ENCODE measurements at regions not wholly inside any gene's neighbourhood (a gene's known extent, or its start where the extent isn't known, plus 50 kb on each side); places are given as distances from the start of the nearest gene placed in this dataset.

DNA sequence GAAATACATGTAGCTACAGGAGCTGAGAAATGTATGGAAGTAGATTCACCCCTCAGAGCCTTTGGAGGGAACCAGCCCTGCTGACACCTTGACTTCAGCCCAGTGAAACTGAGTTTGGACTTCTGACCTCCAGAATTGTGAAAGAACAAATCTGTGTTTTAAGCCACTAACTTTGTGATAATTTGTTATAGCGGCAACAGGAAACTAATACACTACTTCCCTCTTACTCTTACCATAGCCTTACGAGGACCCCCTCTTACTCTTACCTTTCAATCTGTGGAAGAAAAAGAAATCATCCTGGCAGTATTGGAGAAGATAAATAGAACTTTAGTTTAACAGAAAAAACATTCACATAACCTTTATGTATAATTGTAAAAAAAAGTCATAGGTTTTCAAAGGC is 353.6 kb upstream of the USP24 start:
- DNase-seq = no peak
- Mint-ChIP-seq H3K27ac (no peak overlapping the region), H3K9me3 (peaks cover 5 to 21% (median 12%) of the 10 kb centered on the region in 7 donors), H3K36me3 (no peaks in the 10 kb centered on the region), H3K4me3 (no peak overlapping the region), H3K27me3 (ENCODE audit: low read depth in 3 of 3) (peaks cover 0 to 3% (median 1%) of the 10 kb centered on the region in 3 donors), H3K4me1 (no peaks in the 10 kb centered on the region)
- no peaks in the 10 kb centered on the region for H3K36me3 ChIP-seq (replicated peaks in 1 of 2; ENCODE audit: control insufficient read depth in 1 of 2, insufficient read depth in 2 of 2, low read length in 2 of 2)
- H4K20me1 ChIP-seq (ENCODE audit: insufficient read depth, low read length) = no peaks in the 10 kb centered on the region
- H3K27me3 ChIP-seq (ENCODE audit: control insufficient read depth in 2 of 2, insufficient read depth in 2 of 2, low read length in 2 of 2) = no peaks in the 10 kb centered on the region
- H3K4me3 ChIP-seq (replicated peaks in 1 of 3; ENCODE audit: low read depth in 2 of 3, low read length in 3 of 3) = no peak overlapping the region
- no peak overlapping the region for H3K9ac ChIP-seq (ENCODE audit: insufficient read depth, low read length, poor library complexity, severe bottlenecking)
- peaks cover 0 to 3% of the 10 kb centered on the region in 2 donors for H3K9me3 ChIP-seq (replicated peaks in 1 of 2; ENCODE audit: control insufficient read depth in 1 of 2, insufficient read depth in 1 of 2, low read length in 2 of 2)
- no CpG with 5 or more reads among the region's 2 CpGs for WGBS (ENCODE audit: insufficient coverage)
- no peak overlapping the region for H3K27ac ChIP-seq (ENCODE audit: low read depth in 1 of 2, low read length in 2 of 2)
- no peak overlapping the region for H2AFZ ChIP-seq (ENCODE audit: insufficient read depth, low read depth, low read length, poor library complexity, severe bottlenecking)
- no peak overlapping the region for H3K4me2 ChIP-seq (replicated peaks; ENCODE audit: extremely low read depth, low read length, poor library complexity, severe bottlenecking)
- no peaks in the 10 kb centered on the region for H3K4me1 ChIP-seq (ENCODE audit: control insufficient read depth in 1 of 2, insufficient read depth in 2 of 2, low read length in 2 of 2)
- intact Hi-C loops (cut with micrococcal nuclease) = no loop called here
- TF ChIP-seq, protein P1, sequence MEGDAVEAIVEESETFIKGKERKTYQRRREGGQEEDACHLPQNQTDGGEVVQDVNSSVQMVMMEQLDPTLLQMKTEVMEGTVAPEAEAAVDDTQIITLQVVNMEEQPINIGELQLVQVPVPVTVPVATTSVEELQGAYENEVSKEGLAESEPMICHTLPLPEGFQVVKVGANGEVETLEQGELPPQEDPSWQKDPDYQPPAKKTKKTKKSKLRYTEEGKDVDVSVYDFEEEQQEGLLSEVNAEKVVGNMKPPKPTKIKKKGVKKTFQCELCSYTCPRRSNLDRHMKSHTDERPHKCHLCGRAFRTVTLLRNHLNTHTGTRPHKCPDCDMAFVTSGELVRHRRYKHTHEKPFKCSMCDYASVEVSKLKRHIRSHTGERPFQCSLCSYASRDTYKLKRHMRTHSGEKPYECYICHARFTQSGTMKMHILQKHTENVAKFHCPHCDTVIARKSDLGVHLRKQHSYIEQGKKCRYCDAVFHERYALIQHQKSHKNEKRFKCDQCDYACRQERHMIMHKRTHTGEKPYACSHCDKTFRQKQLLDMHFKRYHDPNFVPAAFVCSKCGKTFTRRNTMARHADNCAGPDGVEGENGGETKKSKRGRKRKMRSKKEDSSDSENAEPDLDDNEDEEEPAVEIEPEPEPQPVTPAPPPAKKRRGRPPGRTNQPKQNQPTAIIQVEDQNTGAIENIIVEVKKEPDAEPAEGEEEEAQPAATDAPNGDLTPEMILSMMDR (IDR thresholded peaks at IDR 0.05) = no peak
- no peaks in the 10 kb centered on the region for H3K79me2 ChIP-seq (ENCODE audit: insufficient read depth, low read length)

DNA sequence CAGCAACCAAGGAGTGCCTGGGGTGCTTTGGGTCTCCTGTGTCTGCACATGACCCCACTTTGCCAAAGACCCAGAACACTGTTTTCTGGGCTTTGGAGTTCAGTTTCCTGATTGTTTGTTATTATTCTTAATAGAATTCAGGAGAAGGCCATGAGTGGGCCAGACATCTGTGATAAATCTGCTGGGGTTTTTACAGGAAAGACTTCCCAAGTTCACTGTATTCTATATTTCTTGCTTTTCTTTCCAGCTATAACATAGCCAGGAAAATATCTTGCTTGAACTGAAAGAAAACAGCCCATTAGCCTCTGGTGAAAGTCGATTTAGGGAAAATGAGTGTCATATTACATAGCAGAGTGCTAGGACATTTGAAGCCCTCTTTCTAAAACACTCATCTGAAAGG is 345.1 kb upstream of the USP24 start:
- Histone ChIP-seq H3K79me2 (ENCODE audit: insufficient read depth, low read length) (no peaks in the 10 kb centered on the region), H3K27me3 (ENCODE audit: control insufficient read depth in 2 of 2, insufficient read depth in 2 of 2, low read length in 2 of 2) (no peaks in the 10 kb centered on the region), H3K9ac (ENCODE audit: insufficient read depth, low read length, poor library complexity, severe bottlenecking) (no peak overlapping the region), H3K4me2 (replicated peaks; ENCODE audit: extremely low read depth, low read length, poor library complexity, severe bottlenecking) (no peak overlapping the region), H3K27ac (ENCODE audit: low read depth in 1 of 2, low read length in 2 of 2) (no peak overlapping the region), H3K36me3 (replicated peaks in 1 of 2; ENCODE audit: control insufficient read depth in 1 of 2, insufficient read depth in 2 of 2, low read length in 2 of 2) (no peaks in the 10 kb centered on the region), H2AFZ (ENCODE audit: insufficient read depth, low read depth, low read length, poor library complexity, severe bottlenecking) (no peak overlapping the region), H3K9me3 (replicated peaks in 1 of 2; ENCODE audit: control insufficient read depth in 1 of 2, insufficient read depth in 1 of 2, low read length in 2 of 2) (no peaks in the 10 kb centered on the region), H3K4me3 (replicated peaks in 1 of 3; ENCODE audit: low read depth in 2 of 3, low read length in 3 of 3) (no peak overlapping the region), H3K4me1 (ENCODE audit: control insufficient read depth in 1 of 2, insufficient read depth in 2 of 2, low read length in 2 of 2) (no peaks in the 10 kb centered on the region), H4K20me1 (ENCODE audit: insufficient read depth, low read length) (no peaks in the 10 kb centered on the region)
- WGBS (ENCODE audit: insufficient coverage) = no CpG with 5 or more reads among the region's 1 CpG
- H3K9me3 Mint-ChIP-seq = peaks cover 0 to 5% (median 2%) of the 10 kb centered on the region in 7 donors
- DNase-seq = no peak
- TF ChIP-seq, protein P1 (IDR thresholded peaks at IDR 0.05) = no peak
- H3K27ac Mint-ChIP-seq = no peak overlapping the region
- H3K4me1 Mint-ChIP-seq = no peaks in the 10 kb centered on the region
- H3K27me3 Mint-ChIP-seq (ENCODE audit: low read depth in 3 of 3) = peaks cover 0 to 2% (median 0%) of the 10 kb centered on the region in 3 donors
- intact Hi-C loops (cut with micrococcal nuclease) = no loop called here
- H3K36me3 Mint-ChIP-seq = no peaks in the 10 kb centered on the region
- H3K4me3 Mint-ChIP-seq = no peak overlapping the region

Data from CD14-positive monocyte (primary cell).